ENCODE measurements at regions not wholly inside any gene's neighbourhood (a gene's known extent, or its start where the extent isn't known, plus 50 kb on each side); places are given as distances from the start of the nearest gene placed in this dataset.
"Not testable (repeated sequence)": the region's sequence is repeated elsewhere in the genome, so short reads cannot be mapped to it uniquely, and the experiment has no call there.

DNA sequence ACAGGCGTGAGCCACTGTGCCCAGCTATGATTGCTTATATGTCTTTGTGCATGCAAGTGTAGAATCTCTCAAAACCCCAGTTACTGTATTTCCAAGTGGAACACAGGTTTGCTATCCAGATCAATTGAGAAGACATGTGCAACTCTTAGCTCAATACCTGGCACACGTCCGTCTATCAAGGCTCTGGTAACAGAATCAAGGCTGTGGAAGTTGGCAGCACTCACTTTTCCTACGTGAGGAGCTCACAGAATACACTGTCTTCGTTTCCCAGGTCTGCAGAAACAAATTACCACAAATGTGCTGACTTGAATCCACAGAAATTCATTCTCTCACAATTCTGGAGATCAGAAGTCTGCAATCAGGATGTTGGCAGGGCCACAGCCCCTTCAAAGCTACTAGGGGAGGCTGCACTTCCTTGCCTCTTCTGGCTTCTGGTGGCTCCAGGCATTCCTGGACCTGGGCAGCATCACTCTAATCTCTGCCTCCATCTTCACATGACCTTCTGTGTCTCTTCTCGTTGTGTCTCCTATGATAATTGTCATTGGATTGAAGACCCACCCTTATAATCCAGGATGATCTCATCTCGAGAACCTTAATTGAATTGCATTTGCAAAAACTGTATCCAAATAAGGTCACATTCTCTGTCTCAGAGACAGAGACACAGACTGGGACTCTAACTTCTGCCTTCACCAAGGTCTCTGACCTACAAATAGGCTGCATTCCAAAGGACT, 84.8 kb upstream of the C7orf33 start:
- no peak for DNase-seq
- in situ Hi-C loops (cut with HindIII; ENCODE audit: low pct_ligation_motif_present, low pct_unique_long_range_greater_than_20kb, low sequenced_read_pairs), result no loop called here

GRCh38 chr7:148507064-148507573, 83.4 kb upstream of the C7orf33 start:
- DNase-seq; in situ Hi-C loops (cut with HindIII; ENCODE audit: low pct_ligation_motif_present, low pct_unique_long_range_greater_than_20kb, low sequenced_read_pairs): not testable (repeated sequence)

GRCh38 chr7:148507787-148508186, 82.8 kb upstream of the C7orf33 start:
- DNase-seq, result no peak
- in situ Hi-C loops (cut with HindIII; ENCODE audit: low pct_ligation_motif_present, low pct_unique_long_range_greater_than_20kb, low sequenced_read_pairs), result no loop called here

GRCh38 chr7:148514236-148514635, 76.3 kb upstream of the C7orf33 start:
- in situ Hi-C loops (cut with HindIII; ENCODE audit: low pct_ligation_motif_present, low pct_unique_long_range_greater_than_20kb, low sequenced_read_pairs), result no loop called here
- no peak for DNase-seq

- DNase-seq, result no peak
- in situ Hi-C loops (cut with HindIII; ENCODE audit: low pct_ligation_motif_present, low pct_unique_long_range_greater_than_20kb, low sequenced_read_pairs), result no loop called here
Observed at GRCh38 chr7:148515237-148515636, 75.3 kb upstream of the C7orf33 start.

DNA sequence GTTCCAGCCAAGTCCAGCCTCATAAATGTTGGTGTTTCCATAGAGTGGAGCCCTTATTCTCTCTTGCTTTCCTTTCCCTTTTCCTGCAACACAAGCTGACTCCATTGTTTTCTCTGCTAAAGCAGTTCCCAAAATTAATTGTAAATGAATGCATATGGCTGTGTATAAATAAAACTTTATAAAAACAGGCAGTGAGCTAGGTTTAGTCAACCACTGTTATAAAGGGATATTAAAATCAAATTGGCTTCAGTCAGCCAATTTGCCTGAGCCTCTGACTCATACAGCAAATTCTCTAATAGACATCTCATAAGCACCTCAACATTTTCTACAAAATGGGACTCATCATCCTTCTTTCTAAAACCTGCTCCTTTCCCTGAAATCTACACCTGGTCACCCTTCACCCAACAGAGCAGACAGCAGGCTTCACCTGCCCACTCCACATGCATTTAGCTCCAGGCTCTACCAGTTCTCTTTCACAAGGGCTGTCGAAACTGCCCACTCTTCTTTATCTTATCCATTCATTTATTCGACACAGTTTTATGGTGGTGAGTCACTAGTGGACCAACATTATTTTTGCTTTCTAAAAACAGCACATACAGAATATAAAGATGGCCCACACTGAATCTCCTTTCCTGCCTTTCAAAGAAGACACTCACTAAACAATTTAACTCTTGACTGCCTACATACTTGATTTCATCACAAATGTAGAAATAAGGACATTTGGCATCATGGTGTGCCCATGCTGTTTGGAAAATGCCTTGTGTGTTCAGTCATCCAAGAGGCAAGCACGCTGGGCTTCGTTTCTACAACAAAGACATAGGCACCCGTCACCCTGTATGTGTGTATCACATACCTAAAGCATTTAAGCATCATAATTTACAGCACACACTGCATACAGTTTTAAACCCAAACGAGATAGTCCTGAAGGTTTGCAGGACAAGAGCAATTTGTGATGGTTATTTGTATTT, 74.6 kb upstream of the C7orf33 start:
- no peak for DNase-seq
- in situ Hi-C loops (cut with HindIII; ENCODE audit: low pct_ligation_motif_present, low pct_unique_long_range_greater_than_20kb, low sequenced_read_pairs), result no loop called here

- in situ Hi-C loops (cut with HindIII; ENCODE audit: low pct_ligation_motif_present, low pct_unique_long_range_greater_than_20kb, low sequenced_read_pairs); DNase-seq: not testable (repeated sequence)
Observed at GRCh38 chr7:148519386-148519785, 71.2 kb upstream of the C7orf33 start.

DNA sequence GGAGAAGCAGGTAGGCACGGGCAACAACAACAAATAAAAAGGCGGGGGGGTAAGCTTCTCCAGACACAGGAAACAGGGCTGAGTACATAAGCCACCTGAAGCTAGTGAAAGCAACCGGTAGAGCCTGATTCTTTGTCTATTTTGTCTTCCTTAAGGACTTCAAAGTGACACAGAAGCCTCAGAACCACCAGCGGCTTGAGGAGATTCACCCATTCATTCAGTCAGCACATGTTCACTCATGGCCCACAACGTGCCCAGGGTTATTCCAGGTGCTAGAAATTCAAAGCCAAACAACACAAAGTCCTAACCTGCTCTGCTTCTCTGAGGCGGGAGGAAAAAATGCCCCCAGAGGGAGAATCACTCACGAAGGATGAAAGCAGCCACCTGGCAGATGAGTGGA, 69.3 kb upstream of the C7orf33 start:
- no peak for DNase-seq

DNA sequence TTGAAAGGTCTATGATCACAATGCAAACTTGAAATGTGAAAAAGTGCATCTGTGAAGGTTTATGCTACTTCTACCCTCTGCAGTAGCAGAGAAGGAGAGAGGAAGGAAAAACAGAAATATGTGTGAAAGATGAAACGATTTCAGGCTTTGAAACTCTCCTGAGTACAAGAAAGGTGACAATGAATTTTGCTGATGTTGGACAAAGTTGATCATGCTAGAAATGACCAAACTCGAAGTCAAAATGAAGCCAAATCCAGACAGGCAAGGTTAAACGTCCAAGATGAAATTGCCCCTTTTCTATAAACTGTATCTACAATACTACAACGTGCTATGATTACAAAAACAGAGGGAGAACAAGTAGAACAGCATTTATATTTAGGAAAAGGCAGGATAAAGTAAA, 67.0 kb upstream of the C7orf33 start:
- no peak for DNase-seq
- in situ Hi-C loops (cut with HindIII; ENCODE audit: low pct_ligation_motif_present, low pct_unique_long_range_greater_than_20kb, low sequenced_read_pairs), result no loop called here

More for the DNA sequence above, 69.3 kb upstream of the C7orf33 start:
- in situ Hi-C loops (cut with HindIII; ENCODE audit: low pct_ligation_motif_present, low pct_unique_long_range_greater_than_20kb, low sequenced_read_pairs), result no loop called here

DNA sequence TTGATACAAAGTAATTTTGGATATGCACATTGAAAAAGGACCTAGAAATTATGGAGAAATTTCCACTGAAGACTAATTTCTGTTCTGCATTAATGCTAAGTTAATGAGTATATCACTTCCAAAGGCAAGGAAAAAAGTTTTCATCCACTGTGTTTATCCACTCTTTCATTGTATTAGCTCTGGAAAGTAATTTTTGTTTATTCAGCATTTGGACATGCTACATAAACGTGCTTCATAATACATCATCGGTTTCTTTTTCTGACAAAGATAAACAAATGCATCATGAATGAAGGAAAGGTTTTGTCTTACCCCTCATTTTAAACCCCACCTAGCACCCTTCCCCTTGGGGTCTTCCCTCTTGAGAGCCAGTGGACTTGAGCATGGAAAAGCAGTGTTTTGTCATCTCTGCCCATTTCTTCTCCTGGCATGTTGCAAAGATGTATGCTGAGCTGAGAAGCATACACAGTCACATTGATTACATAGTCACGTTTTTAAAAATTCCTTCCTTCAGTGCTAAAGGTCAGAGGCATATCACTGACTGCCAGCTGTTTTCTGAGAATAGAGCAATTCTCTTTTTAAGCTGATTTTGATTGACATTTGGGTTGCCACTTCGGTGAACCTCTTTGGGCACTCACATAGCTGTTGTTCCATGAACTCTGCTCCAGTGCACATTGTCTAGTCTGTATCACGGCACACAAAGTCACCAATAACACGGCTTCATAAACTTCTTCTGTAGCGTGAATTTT, 65.9 kb upstream of the C7orf33 start:
- no peak for DNase-seq
- in situ Hi-C loops (cut with HindIII; ENCODE audit: low pct_ligation_motif_present, low pct_unique_long_range_greater_than_20kb, low sequenced_read_pairs), result no loop called here

- DNase-seq, result peak; percentile 93
- in situ Hi-C loops (cut with HindIII; ENCODE audit: low pct_ligation_motif_present, low pct_unique_long_range_greater_than_20kb, low sequenced_read_pairs), result no loop called here
Observed at GRCh38 chr7:148527717-148528168, 62.8 kb upstream of the C7orf33 start.

DNA sequence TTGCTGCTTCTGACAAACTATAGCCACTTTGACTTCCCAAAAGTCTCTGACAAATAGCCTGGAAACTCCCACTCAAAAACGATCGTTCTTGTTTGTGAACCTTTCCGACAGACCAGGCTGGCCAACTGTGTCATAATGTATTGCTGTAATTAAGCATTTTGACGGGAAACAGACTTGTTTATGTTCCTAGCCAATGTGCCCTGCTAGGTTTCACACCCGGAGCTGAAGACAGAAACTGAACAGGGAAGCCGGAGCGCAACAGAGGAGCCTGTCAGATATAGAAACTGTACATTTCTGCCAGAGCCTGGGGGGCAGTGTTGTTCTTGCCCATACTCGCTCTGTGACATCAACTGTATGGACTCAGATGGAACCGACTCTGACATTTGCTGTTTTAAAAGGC, 55.3 kb upstream of the C7orf33 start:
- no peak for DNase-seq
- in situ Hi-C loops (cut with HindIII; ENCODE audit: low pct_ligation_motif_present, low pct_unique_long_range_greater_than_20kb, low sequenced_read_pairs), result no loop called here

- in situ Hi-C loops (cut with HindIII; ENCODE audit: low pct_ligation_motif_present, low pct_unique_long_range_greater_than_20kb, low sequenced_read_pairs), result no loop called here
- no peak for DNase-seq
Observed at GRCh38 chr7:148537435-148537834, 53.1 kb upstream of the C7orf33 start.

- in situ Hi-C loops (cut with HindIII; ENCODE audit: low pct_ligation_motif_present, low pct_unique_long_range_greater_than_20kb, low sequenced_read_pairs), result no loop called here
- DNase-seq, result peak; percentile 57
Observed at GRCh38 chr7:148540041-148540738, 50.4 kb upstream of the C7orf33 start.
